Vagina (tissue), 2 donors: ENCODE measurements at regions not wholly inside any gene's neighbourhood (a gene's known extent, or its start where the extent isn't known, plus 50 kb on each side); places are given as distances from the start of the nearest gene placed in this dataset.
"Not testable (repeated sequence)": the region's sequence is repeated elsewhere in the genome, so short reads cannot be mapped to it uniquely, and the experiment has no call there.

Experiments
- DNase-seq, 2 donors: peaks; one replicate each; pipeline ENCODE4 v3.0.0-alpha.2; 2017; ENCODE audit errors: extremely low spot score in 2 of 2
- H3K27ac ChIP-seq: fragments of 200-600 bp; sonication (generic); one replicate; pipeline ENCODE4 v1.5.1; 2019
- H3K27me3 ChIP-seq: fragments of 200-600 bp; sonication (generic); one replicate; pipeline ENCODE4 v1.5.1; 2019
- H3K36me3 ChIP-seq, 2 donors: fragments of 200-600 bp; sonication (generic); one replicate each; pipeline ENCODE4 v1.5.1; 2017 to 2019
- H3K4me1 ChIP-seq: fragments of 200-600 bp; sonication (generic); one replicate; pipeline ENCODE4 v1.5.1; 2019
- H3K4me3 ChIP-seq, 2 donors: fragments of 200-600 bp; sonication (generic); 1 replicate in 1 of 2; 2 replicates in 1 of 2; pipeline ENCODE4 v1.5.1; 2016 to 2019
- H3K9me3 ChIP-seq: fragments of 200-600 bp; sonication (generic); one replicate; pipeline ENCODE4 v1.5.1; 2019
- POLR2A ChIP-seq, 2 donors: fragments of 450-650 bp; IDR thresholded peaks; one replicate each; pipeline ENCODE4 v1.6.1; 2017; ENCODE audit warnings: antibody characterized with exemption in 2 of 2, mild to moderate bottlenecking in 2 of 2, moderate library complexity in 2 of 2
- POLR2AphosphoS5 ChIP-seq, 2 donors: sonication (generic); formaldehyde crosslinking; IDR thresholded peaks; one replicate each; pipeline ENCODE4 v1.9.0; 2017; ENCODE audit warnings: antibody characterized with exemption in 2 of 2, mild to moderate bottlenecking in 2 of 2, low read depth in 1 of 2; ENCODE audit not compliant: insufficient read depth in 1 of 2
- intact Hi-C: fragments of 100-400 bp; cut with DNase I; formaldehyde crosslinking; loops from one replicate; pipeline ENCODE4 v1.15.1; 2023
- TF ChIP-seq, protein P1 (sequence below), 3 experiments: fragments of 450-650 bp in 2 of 3; fragments of 200-600 bp in 1 of 3; sonication (generic) in 1 of 3; IDR thresholded peaks; one replicate each; pipeline ENCODE4 v1.5.1; 2017 to 2019; ENCODE audit warnings: antibody characterized with exemption in 3 of 3, mild to moderate bottlenecking in 2 of 3, moderate library complexity in 2 of 3

DNA sequence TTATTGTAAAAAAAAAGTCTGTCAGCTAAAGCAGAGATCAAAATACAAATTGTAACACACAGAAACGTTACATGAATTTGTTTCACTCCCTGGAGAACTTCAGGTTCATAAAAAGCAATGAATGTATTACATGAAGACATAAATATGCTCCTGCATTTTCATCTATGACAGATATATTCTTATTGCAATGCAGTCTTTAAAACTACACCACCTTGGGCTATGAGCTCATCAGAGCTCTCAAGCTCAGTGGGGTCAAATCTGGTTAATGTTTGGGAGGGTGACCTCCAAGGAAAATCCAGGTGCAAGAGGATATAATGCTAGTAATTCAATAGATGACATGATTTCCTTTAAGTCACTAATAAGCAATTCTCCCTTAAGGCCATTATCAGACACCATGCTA lies 606.8 kb downstream of the EPHA3 start:
- TF ChIP-seq, protein P1, sequence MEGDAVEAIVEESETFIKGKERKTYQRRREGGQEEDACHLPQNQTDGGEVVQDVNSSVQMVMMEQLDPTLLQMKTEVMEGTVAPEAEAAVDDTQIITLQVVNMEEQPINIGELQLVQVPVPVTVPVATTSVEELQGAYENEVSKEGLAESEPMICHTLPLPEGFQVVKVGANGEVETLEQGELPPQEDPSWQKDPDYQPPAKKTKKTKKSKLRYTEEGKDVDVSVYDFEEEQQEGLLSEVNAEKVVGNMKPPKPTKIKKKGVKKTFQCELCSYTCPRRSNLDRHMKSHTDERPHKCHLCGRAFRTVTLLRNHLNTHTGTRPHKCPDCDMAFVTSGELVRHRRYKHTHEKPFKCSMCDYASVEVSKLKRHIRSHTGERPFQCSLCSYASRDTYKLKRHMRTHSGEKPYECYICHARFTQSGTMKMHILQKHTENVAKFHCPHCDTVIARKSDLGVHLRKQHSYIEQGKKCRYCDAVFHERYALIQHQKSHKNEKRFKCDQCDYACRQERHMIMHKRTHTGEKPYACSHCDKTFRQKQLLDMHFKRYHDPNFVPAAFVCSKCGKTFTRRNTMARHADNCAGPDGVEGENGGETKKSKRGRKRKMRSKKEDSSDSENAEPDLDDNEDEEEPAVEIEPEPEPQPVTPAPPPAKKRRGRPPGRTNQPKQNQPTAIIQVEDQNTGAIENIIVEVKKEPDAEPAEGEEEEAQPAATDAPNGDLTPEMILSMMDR (IDR thresholded peaks at IDR 0.05) = no peak
- no peak for TF ChIP-seq POLR2A (IDR thresholded peaks at IDR 0.05)
- TF ChIP-seq POLR2AphosphoS5 (IDR thresholded peaks at IDR 0.05; ENCODE audit: insufficient read depth in 1 of 2, low read depth in 1 of 2) = no peak
- H3K27ac ChIP-seq = no peak overlapping the region
- intact Hi-C loops = no loop called here
- DNase-seq = no peak
- no peaks in the 10 kb centered on the region for H3K4me1 ChIP-seq
- H3K9me3 ChIP-seq = no peaks in the 10 kb centered on the region
- H3K4me3 ChIP-seq = no peak overlapping the region
- no peaks in the 10 kb centered on the region for H3K27me3 ChIP-seq
- H3K36me3 ChIP-seq = no peaks in the 10 kb centered on the region

DNA sequence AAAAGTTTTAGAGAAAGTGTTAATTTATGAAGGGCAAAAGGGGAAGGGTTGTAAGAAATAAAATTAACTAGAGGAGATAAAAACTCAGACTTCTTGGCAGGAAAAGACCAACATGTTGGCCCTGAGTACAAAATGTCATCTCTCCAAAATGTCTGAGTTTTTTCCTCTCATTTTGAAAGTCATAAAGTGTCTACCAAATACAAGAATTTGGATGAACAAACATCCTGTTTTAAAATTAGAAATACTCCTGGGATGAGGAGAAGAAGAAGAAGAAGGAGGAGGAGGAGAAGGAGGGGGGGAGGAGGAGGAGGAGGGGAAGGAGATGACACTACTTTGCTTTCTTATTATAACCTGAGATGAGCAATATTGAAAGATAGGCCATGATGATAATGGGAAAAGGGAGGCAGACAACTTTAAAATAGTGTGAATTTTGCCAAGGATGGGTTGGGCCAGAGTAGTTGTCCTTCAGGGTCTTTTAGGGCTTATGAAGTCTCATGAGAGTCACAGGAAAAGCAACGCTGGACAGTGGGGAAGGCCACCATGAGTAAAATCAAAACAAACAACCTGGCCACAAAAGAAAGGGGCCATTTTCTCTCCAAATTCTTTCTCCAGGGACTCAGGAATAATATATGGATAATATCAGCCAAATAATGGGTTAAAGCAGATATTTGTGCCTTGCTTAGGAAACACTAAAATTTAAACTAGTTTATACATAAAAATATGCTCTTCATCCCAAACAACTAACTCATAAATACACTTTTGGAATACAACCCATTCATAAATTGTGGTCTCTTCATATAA lies 632.9 kb downstream of the EPHA3 start:
- TF ChIP-seq, protein P1 (IDR thresholded peaks at IDR 0.05) = no peak
- TF ChIP-seq POLR2AphosphoS5 (IDR thresholded peaks at IDR 0.05; ENCODE audit: insufficient read depth in 1 of 2, low read depth in 1 of 2) = no peak
- no peak for TF ChIP-seq POLR2A (IDR thresholded peaks at IDR 0.05)
- DNase-seq = no peak
- intact Hi-C loops = no loop called here
- no peak overlapping the region for H3K27ac ChIP-seq
- no peaks in the 10 kb centered on the region for H3K4me1 ChIP-seq
- no peaks in the 10 kb centered on the region for H3K27me3 ChIP-seq
- H3K9me3 ChIP-seq = no peaks in the 10 kb centered on the region
- no peaks in the 10 kb centered on the region for H3K36me3 ChIP-seq
- no peak overlapping the region for H3K4me3 ChIP-seq

DNA sequence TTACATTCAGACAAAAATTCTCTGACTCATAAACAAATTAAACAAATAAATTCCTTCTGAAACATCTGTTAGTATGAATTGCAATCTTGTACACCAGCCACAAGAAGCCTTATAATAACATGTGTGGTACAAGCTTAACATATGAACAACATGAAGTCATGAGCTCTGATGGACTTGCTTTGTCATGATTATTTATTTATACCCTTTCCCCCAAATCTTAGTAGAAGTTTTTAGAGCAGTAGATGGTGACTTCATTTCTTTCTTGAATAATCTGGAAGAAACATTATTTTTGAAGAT lies 633.4 kb downstream of the EPHA3 start:
- Histone ChIP-seq H3K36me3 (no peaks in the 10 kb centered on the region), H3K4me3 (no peak overlapping the region), H3K27ac (no peak overlapping the region), H3K4me1 (no peaks in the 10 kb centered on the region), H3K27me3 (no peaks in the 10 kb centered on the region), H3K9me3 (no peaks in the 10 kb centered on the region)
- intact Hi-C loops = no loop called here
- DNase-seq = no peak
- TF ChIP-seq, protein P1 (IDR thresholded peaks at IDR 0.05) = no peak
- TF ChIP-seq POLR2AphosphoS5 (IDR thresholded peaks at IDR 0.05; ENCODE audit: insufficient read depth in 1 of 2, low read depth in 1 of 2) = no peak
- no peak for TF ChIP-seq POLR2A (IDR thresholded peaks at IDR 0.05)

DNA sequence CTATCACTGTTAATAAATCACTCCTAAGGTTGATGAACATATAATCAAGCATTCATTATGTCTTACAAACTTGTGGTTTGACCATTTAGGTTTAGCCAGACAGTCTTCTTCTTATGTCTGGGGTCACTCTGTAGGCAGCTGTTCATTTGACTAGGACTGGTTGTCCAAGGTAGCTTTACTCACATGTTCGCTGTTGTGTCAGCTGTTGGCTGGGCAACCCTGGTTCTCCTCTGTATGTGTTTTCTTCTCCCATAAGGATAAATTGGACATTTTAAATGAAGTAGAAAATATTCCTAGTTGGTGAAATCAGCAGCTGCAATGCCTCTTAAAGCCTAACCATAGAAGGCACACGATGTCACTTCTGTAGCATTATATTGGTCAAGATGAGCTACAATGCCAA lies 635.1 kb downstream of the EPHA3 start:
- no peaks in the 10 kb centered on the region for H3K36me3 ChIP-seq

DNA sequence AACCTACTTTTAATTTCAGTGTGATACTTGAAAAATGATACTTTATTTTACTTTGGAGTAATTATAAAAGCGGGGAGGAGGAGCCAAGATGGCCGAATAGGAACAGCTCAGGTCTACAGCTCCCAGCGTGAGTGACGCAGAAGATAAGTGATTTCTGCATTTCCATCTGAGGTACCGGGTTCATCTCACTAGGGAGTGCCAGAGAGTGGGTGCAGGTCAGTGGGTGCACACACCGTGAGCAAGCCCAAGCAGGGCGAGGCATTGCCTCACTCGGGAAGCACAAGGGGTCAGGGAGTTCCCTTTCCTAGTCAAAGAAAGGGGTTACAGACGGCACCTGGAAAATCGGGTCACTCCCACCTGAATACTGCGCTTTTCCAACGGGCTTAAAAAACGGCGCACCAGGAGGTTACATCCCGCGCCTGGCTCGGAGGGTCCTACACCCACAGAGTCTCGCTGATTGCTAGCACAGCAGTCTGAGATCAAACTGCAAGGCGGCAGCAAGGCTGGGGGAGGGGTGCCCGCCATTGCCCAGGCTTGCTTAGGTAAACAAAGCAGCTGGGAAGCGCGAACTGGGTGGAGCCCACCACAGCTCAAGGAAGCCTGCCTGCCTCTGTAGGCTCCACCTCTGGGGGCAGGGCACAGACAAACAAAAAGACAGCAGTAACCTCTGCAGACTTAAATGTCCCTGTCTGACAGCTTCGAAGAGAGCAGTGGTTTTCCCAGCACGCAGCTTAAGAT lies 640.3 kb downstream of the EPHA3 start:
- H3K9me3 ChIP-seq, H3K27ac ChIP-seq, H3K27me3 ChIP-seq, H3K4me3 ChIP-seq, H3K4me1 ChIP-seq, DNase-seq, H3K36me3 ChIP-seq, intact Hi-C loops: not testable (repeated sequence)

More for the DNA sequence above, 635.1 kb downstream of the EPHA3 start:
- no peaks in the 10 kb centered on the region for H3K9me3 ChIP-seq
- no peaks in the 10 kb centered on the region for H3K4me1 ChIP-seq
- H3K4me3 ChIP-seq = no peak overlapping the region
- intact Hi-C loops = no loop called here
- DNase-seq = no peak
- TF ChIP-seq, protein P1 (IDR thresholded peaks at IDR 0.05) = no peak
- TF ChIP-seq POLR2A (IDR thresholded peaks at IDR 0.05) (no peak), POLR2AphosphoS5 (IDR thresholded peaks at IDR 0.05; ENCODE audit: insufficient read depth in 1 of 2, low read depth in 1 of 2) (no peak)
- H3K27ac ChIP-seq = no peak overlapping the region
- no peaks in the 10 kb centered on the region for H3K27me3 ChIP-seq
